ENCODE measurements at regions not wholly inside any gene's neighbourhood (a gene's known extent, or its start where the extent isn't known, plus 50 kb on each side); places are given as distances from the start of the nearest gene placed in this dataset.

- no peak for TF ChIP-seq CTCF (IDR thresholded peaks at IDR 0.05; ENCODE audit: low read depth, low read length)
- TF ChIP-seq POLR2A (IDR thresholded peaks at IDR 0.05; ENCODE audit: extremely low read depth, insufficient read length), result no peak
- TF ChIP-seq MYC (IDR thresholded peaks at IDR 0.05; ENCODE audit: low read depth, low read length), result no peak
Observed at GRCh38 chr10:36148207-36148606, 506.1 kb upstream of the FZD8 start.
